ENCODE measurements at regions not wholly inside any gene's neighbourhood (a gene's known extent, or its start where the extent isn't known, plus 50 kb on each side); places are given as distances from the start of the nearest gene placed in this dataset.
"Not testable (repeated sequence)": the region's sequence is repeated elsewhere in the genome, so short reads cannot be mapped to it uniquely, and the experiment has no call there.

DNA sequence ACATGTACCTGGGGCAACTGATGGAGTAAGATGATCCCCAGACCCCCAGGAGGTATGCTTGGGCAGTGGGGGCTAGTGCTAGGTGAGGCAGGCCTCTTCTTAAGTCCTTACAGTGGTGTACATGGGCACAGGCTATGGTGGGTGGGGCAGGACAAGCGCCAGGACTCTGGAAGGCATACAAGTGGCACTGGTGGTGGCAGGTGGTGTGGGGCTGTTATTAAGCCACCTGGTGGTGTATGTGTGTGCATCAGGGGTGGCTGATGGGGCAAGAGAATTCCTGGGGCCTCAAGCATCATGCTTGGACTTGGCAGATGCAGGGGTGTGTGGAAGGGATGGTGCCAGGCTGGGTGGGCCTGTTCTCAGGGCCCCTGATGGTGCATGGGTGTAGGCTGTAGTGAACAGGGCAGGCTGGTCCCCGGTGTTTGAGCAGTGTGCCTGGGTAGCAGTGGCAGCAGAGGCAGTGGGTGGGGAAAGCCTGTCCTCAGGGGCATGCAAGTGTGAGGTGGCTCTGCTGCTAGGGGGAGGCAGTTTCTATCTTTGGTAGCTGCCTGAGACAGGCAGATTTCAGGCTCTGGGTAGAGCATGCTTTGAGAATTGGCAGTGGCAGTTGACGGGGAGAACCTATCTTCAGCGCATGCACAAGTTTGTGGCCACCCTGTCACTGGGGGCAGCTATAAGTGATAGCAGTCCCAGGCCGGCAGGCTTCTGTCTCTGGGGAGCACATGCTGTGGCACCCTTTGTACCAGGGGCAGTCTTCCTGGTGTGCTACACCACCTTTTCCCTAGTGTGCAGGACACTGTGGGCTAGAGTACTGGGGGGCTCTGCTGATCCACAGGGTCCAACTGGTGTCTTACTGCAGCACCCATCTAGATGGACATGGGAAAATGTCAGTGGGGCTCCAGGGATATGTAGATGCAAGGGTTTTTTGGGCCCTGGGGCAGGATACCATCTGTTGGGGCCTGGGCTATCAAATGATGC, 52.6 kb upstream of the ABCD2 start:
- DNase-seq (ENCODE audit: insufficient read length, low spot score) (no peak), FAIRE-seq (no peak)
- TF ChIP-seq, protein P1, sequence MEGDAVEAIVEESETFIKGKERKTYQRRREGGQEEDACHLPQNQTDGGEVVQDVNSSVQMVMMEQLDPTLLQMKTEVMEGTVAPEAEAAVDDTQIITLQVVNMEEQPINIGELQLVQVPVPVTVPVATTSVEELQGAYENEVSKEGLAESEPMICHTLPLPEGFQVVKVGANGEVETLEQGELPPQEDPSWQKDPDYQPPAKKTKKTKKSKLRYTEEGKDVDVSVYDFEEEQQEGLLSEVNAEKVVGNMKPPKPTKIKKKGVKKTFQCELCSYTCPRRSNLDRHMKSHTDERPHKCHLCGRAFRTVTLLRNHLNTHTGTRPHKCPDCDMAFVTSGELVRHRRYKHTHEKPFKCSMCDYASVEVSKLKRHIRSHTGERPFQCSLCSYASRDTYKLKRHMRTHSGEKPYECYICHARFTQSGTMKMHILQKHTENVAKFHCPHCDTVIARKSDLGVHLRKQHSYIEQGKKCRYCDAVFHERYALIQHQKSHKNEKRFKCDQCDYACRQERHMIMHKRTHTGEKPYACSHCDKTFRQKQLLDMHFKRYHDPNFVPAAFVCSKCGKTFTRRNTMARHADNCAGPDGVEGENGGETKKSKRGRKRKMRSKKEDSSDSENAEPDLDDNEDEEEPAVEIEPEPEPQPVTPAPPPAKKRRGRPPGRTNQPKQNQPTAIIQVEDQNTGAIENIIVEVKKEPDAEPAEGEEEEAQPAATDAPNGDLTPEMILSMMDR (IDR thresholded peaks at IDR 0.05; ENCODE audit: insufficient read depth, missing control alignments): no peak

DNA sequence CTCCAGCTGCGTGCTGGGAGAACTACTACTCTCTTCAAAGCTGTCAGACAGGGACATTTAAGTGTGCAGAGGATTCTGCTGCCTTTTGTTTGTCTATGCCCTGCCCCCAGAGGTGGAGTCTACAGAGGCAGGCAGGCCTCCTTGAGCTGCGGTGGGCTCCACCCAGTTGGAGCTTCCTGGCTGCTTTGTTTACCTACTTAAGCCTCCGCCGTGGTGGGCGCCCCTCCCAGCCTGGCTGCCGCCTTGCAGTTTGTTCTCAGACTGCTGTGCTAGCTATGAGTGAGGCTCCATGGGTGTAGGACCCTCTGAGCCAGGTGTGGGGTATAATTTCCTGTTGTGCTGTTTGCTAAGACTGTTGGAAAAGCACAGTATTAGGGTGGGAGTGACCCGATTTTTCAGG, 49.9 kb upstream of the ABCD2 start:
- FAIRE-seq; DNase-seq (ENCODE audit: insufficient read length, low spot score): not testable (repeated sequence)

Measured in D721Med (cell line).